Ascending aorta (tissue), 2 donors: ENCODE measurements at regions not wholly inside any gene's neighbourhood (a gene's known extent, or its start where the extent isn't known, plus 50 kb on each side); places are given as distances from the start of the nearest gene placed in this dataset.

ENCODE experiments used
- DNase-seq, 2 donors: peaks; one replicate each; pipeline ENCODE4 v3.0.0-alpha.2; 2019; ENCODE audit warnings: low spot score in 2 of 2
- H3K27ac ChIP-seq, 2 donors: fragments of 200-600 bp; sonication (generic); one replicate each; pipeline ENCODE4 v1.5.1; 2016 to 2017; ENCODE audit warnings: mild to moderate bottlenecking in 1 of 2
- H3K27me3 ChIP-seq: fragments of 200-600 bp; sonication (generic); one replicate; pipeline ENCODE4 v1.5.1; 2017
- H3K36me3 ChIP-seq, 2 donors: fragments of 200-600 bp; sonication (generic); one replicate each; pipeline ENCODE4 v1.5.1; 2016
- H3K4me1 ChIP-seq, 2 donors: fragments of 200-600 bp; sonication (generic); one replicate each; pipeline ENCODE4 v1.5.1; 2016 to 2017; ENCODE audit warnings: mild to moderate bottlenecking in 1 of 2
- H3K4me3 ChIP-seq, 2 donors: fragments of 200-600 bp; sonication (generic); one replicate each; pipeline ENCODE4 v1.5.1; 2016 to 2017; ENCODE audit warnings: mild to moderate bottlenecking in 1 of 2
- H3K9me3 ChIP-seq, 2 donors: fragments of 200-600 bp; sonication (generic); one replicate each; pipeline ENCODE4 v1.5.1; 2016
- CTCF ChIP-seq, 3 experiments: fragments of 200-600 bp in 2 of 3; fragments of 450-650 bp in 1 of 3; sonication (generic) in 2 of 3; IDR thresholded peaks; one replicate each; pipeline ENCODE4 v1.5.1; 2016 to 2019; ENCODE audit warnings: antibody characterized with exemption in 3 of 3, mild to moderate bottlenecking in 1 of 3, moderate library complexity in 1 of 3
- intact Hi-C: fragments of 100-400 bp; cut with DNase I; formaldehyde crosslinking; loops from one replicate; pipeline ENCODE4 v1.15.1; 2023

GRCh38 chr21:35566874-35567273, 493.5 kb downstream of the SETD4 start:
- no peaks in the 10 kb centered on the region for H3K9me3 ChIP-seq
- H3K4me1 ChIP-seq: peaks cover 0 to 12% of the 10 kb centered on the region in 2 donors
- DNase-seq: no peak
- H3K27me3 ChIP-seq: no peaks in the 10 kb centered on the region
- H3K27ac ChIP-seq: no peak overlapping the region
- no peaks in the 10 kb centered on the region for H3K36me3 ChIP-seq
- TF ChIP-seq CTCF (IDR thresholded peaks at IDR 0.05): no peak
- H3K4me3 ChIP-seq: no peak overlapping the region
- intact Hi-C loops: no loop called here

GRCh38 chr21:35565204-35565611, 495.1 kb downstream of the SETD4 start:
- DNase-seq: peak; percentile 52 to 75
- intact Hi-C loops: no loop called here

GRCh38 chr21:35563885-35564451, 496.4 kb downstream of the SETD4 start:
- intact Hi-C loops: no loop called here
- TF ChIP-seq CTCF (IDR thresholded peaks at IDR 0.05): no peak
- peak overlapping the region; percentile 3 to 38 for H3K27ac ChIP-seq
- no peak overlapping the region for H3K4me3 ChIP-seq
- H3K36me3 ChIP-seq: no peaks in the 10 kb centered on the region
- H3K4me1 ChIP-seq: peaks cover 0 to 12% of the 10 kb centered on the region in 2 donors
- DNase-seq: peak in 1 of 2 donors; percentile 81
- H3K9me3 ChIP-seq: no peaks in the 10 kb centered on the region
- H3K27me3 ChIP-seq: no peaks in the 10 kb centered on the region

More at GRCh38 chr21:35565204-35565611, 495.1 kb downstream of the SETD4 start:
- TF ChIP-seq CTCF (IDR thresholded peaks at IDR 0.05): no peak
- Histone ChIP-seq H3K36me3 (no peaks in the 10 kb centered on the region), H3K4me3 (no peak overlapping the region), H3K9me3 (no peaks in the 10 kb centered on the region), H3K27ac (peak overlapping the region in 1 of 2 donors; percentile 36), H3K27me3 (no peaks in the 10 kb centered on the region), H3K4me1 (peaks cover 0 to 12% of the 10 kb centered on the region in 2 donors)

- peaks cover 0 to 12% of the 10 kb centered on the region in 2 donors for H3K4me1 ChIP-seq
- TF ChIP-seq CTCF (IDR thresholded peaks at IDR 0.05): no peak
- no peak overlapping the region for H3K27ac ChIP-seq
- DNase-seq: no peak
- no peak overlapping the region for H3K4me3 ChIP-seq
- H3K36me3 ChIP-seq: no peaks in the 10 kb centered on the region
- no peaks in the 10 kb centered on the region for H3K27me3 ChIP-seq
- intact Hi-C loops: no loop called here
- H3K9me3 ChIP-seq: no peaks in the 10 kb centered on the region
Measured at GRCh38 chr21:35562876-35563275, 497.4 kb downstream of the SETD4 start.

- no peak for TF ChIP-seq CTCF (IDR thresholded peaks at IDR 0.05)
- H3K27me3 ChIP-seq: no peaks in the 10 kb centered on the region
- H3K36me3 ChIP-seq: no peaks in the 10 kb centered on the region
- no peak for DNase-seq
- intact Hi-C loops: no loop called here
- no peaks in the 10 kb centered on the region for H3K9me3 ChIP-seq
- no peak overlapping the region for H3K4me3 ChIP-seq
- no peak overlapping the region for H3K27ac ChIP-seq
- peaks cover 0 to 12% of the 10 kb centered on the region in 2 donors for H3K4me1 ChIP-seq
Measured at GRCh38 chr21:35561116-35561515, 499.2 kb downstream of the SETD4 start.

GRCh38 chr21:35559829-35560225, 500.5 kb downstream of the SETD4 start:
- no peak for TF ChIP-seq CTCF (IDR thresholded peaks at IDR 0.05)
- Histone ChIP-seq H3K27ac (no peak overlapping the region), H3K36me3 (no peaks in the 10 kb centered on the region), H3K27me3 (no peaks in the 10 kb centered on the region), H3K4me3 (no peak overlapping the region), H3K9me3 (no peaks in the 10 kb centered on the region), H3K4me1 (peaks cover 0 to 8% of the 10 kb centered on the region in 2 donors)
- DNase-seq: no peak
- intact Hi-C loops: no loop called here
